Adipocyte (in vitro differentiated cells): ENCODE measurements at regions not wholly inside any gene's neighbourhood (a gene's known extent, or its start where the extent isn't known, plus 50 kb on each side); places are given as distances from the start of the nearest gene placed in this dataset.

Source experiments
- DNase-seq: peaks from one replicate; pipeline ENCODE4 v3.0.0-alpha.2; 2015; ENCODE audit warnings: low read depth
- H3K27me3 ChIP-seq: replicated peaks from 2 replicates; pipeline ENCODE4 v1.7.0; 2013; ENCODE audit warnings: mild to moderate bottlenecking, low read length, moderate library complexity; ENCODE audit not compliant: control insufficient read depth, insufficient read depth
- H3K36me3 ChIP-seq: 2 replicates; pipeline ENCODE4 v1.7.0; 2013; ENCODE audit warnings: low read length, mild to moderate bottlenecking, moderate library complexity; ENCODE audit not compliant: control insufficient read depth, insufficient read depth, severe bottlenecking
- H3K4me1 ChIP-seq: 2 replicates; pipeline ENCODE4 v1.7.0; 2013; ENCODE audit warnings: mild to moderate bottlenecking, low read length, moderate library complexity; ENCODE audit not compliant: control insufficient read depth, insufficient read depth
- H3K4me3 ChIP-seq: 2 replicates; pipeline ENCODE4 v1.7.0; 2013; ENCODE audit warnings: mild to moderate bottlenecking, low read length, moderate library complexity
- H3K9ac ChIP-seq: 2 replicates; pipeline ENCODE4 v1.7.0; 2013; ENCODE audit warnings: mild to moderate bottlenecking, low read length, moderate library complexity
- H3K9me3 ChIP-seq: 2 replicates; pipeline ENCODE4 v1.7.0; 2013; ENCODE audit warnings: mild to moderate bottlenecking, low read length, moderate library complexity; ENCODE audit not compliant: control insufficient read depth

GRCh38 chr5:45057564-45057963 is 248.8 kb downstream of the MRPS30 start:
- Histone ChIP-seq H3K36me3 (no peaks in the 10 kb centered on the region), H3K4me3 (no peak overlapping the region), H3K27me3 (no peaks in the 10 kb centered on the region), H3K9me3 (no peaks in the 10 kb centered on the region), H3K4me1 (no peaks in the 10 kb centered on the region), H3K9ac (no peak overlapping the region)
- no peak for DNase-seq

- H3K27me3 ChIP-seq = no peaks in the 10 kb centered on the region
- no peaks in the 10 kb centered on the region for H3K9me3 ChIP-seq
- no peak overlapping the region for H3K9ac ChIP-seq
- H3K4me3 ChIP-seq = no peak overlapping the region
- no peaks in the 10 kb centered on the region for H3K36me3 ChIP-seq
- H3K4me1 ChIP-seq = no peaks in the 10 kb centered on the region
- no peak for DNase-seq
Observed at GRCh38 chr5:45060724-45061123, 252.0 kb downstream of the MRPS30 start.

- no peaks in the 10 kb centered on the region for H3K9me3 ChIP-seq
- H3K9ac ChIP-seq = no peak overlapping the region
- H3K4me1 ChIP-seq = no peaks in the 10 kb centered on the region
- H3K36me3 ChIP-seq = no peaks in the 10 kb centered on the region
- DNase-seq = no peak
- H3K27me3 ChIP-seq = no peaks in the 10 kb centered on the region
- no peak overlapping the region for H3K4me3 ChIP-seq
Observed at GRCh38 chr5:45062044-45062443, 253.3 kb downstream of the MRPS30 start.

GRCh38 chr5:45081082-45081481 is 272.3 kb downstream of the MRPS30 start:
- no peak overlapping the region for H3K4me3 ChIP-seq
- DNase-seq = no peak
- H3K9me3 ChIP-seq = no peaks in the 10 kb centered on the region
- no peaks in the 10 kb centered on the region for H3K27me3 ChIP-seq
- H3K36me3 ChIP-seq = no peaks in the 10 kb centered on the region
- H3K9ac ChIP-seq = no peak overlapping the region
- no peaks in the 10 kb centered on the region for H3K4me1 ChIP-seq

- no peak for DNase-seq
- Histone ChIP-seq H3K9me3 (no peaks in the 10 kb centered on the region), H3K36me3 (no peaks in the 10 kb centered on the region), H3K4me3 (no peak overlapping the region), H3K9ac (no peak overlapping the region), H3K27me3 (no peaks in the 10 kb centered on the region), H3K4me1 (no peaks in the 10 kb centered on the region)
Observed at GRCh38 chr5:45089870-45090269, 281.1 kb downstream of the MRPS30 start.

GRCh38 chr5:45093377-45093776 is 284.6 kb downstream of the MRPS30 start:
- Histone ChIP-seq H3K9ac (no peak overlapping the region), H3K4me1 (no peaks in the 10 kb centered on the region), H3K9me3 (no peaks in the 10 kb centered on the region), H3K4me3 (no peak overlapping the region), H3K27me3 (no peaks in the 10 kb centered on the region), H3K36me3 (no peaks in the 10 kb centered on the region)
- DNase-seq = no peak

- Histone ChIP-seq H3K4me3 (no peak overlapping the region), H3K27me3 (no peaks in the 10 kb centered on the region), H3K4me1 (no peaks in the 10 kb centered on the region), H3K36me3 (no peaks in the 10 kb centered on the region), H3K9ac (no peak overlapping the region), H3K9me3 (no peaks in the 10 kb centered on the region)
- no peak for DNase-seq
Observed at GRCh38 chr5:45094876-45095440, 286.2 kb downstream of the MRPS30 start.

GRCh38 chr5:45098483-45098882 is 289.7 kb downstream of the MRPS30 start:
- Histone ChIP-seq H3K27me3 (no peaks in the 10 kb centered on the region), H3K4me3 (no peak overlapping the region), H3K4me1 (no peaks in the 10 kb centered on the region), H3K9ac (no peak overlapping the region), H3K36me3 (no peaks in the 10 kb centered on the region), H3K9me3 (no peaks in the 10 kb centered on the region)
- no peak for DNase-seq

GRCh38 chr5:45101146-45101545 is 292.4 kb downstream of the MRPS30 start:
- no peak overlapping the region for H3K4me3 ChIP-seq
- no peaks in the 10 kb centered on the region for H3K4me1 ChIP-seq
- H3K27me3 ChIP-seq = no peaks in the 10 kb centered on the region
- H3K9me3 ChIP-seq = no peaks in the 10 kb centered on the region
- H3K9ac ChIP-seq = no peak overlapping the region
- H3K36me3 ChIP-seq = no peaks in the 10 kb centered on the region
- no peak for DNase-seq

- Histone ChIP-seq H3K36me3 (no peaks in the 10 kb centered on the region), H3K9ac (no peak overlapping the region), H3K9me3 (no peaks in the 10 kb centered on the region), H3K4me3 (no peak overlapping the region), H3K27me3 (no peaks in the 10 kb centered on the region), H3K4me1 (no peaks in the 10 kb centered on the region)
- no peak for DNase-seq
Observed at GRCh38 chr5:45105491-45105994, 296.8 kb downstream of the MRPS30 start.

GRCh38 chr5:45109062-45109461 is 300.3 kb downstream of the MRPS30 start:
- H3K4me3 ChIP-seq = no peak overlapping the region
- no peaks in the 10 kb centered on the region for H3K4me1 ChIP-seq
- no peak for DNase-seq
- no peaks in the 10 kb centered on the region for H3K27me3 ChIP-seq
- no peak overlapping the region for H3K9ac ChIP-seq
- H3K36me3 ChIP-seq = no peaks in the 10 kb centered on the region
- H3K9me3 ChIP-seq = no peaks in the 10 kb centered on the region

GRCh38 chr5:45109636-45110035 is 300.9 kb downstream of the MRPS30 start:
- Histone ChIP-seq H3K9ac (no peak overlapping the region), H3K9me3 (no peaks in the 10 kb centered on the region), H3K27me3 (no peaks in the 10 kb centered on the region), H3K4me1 (no peaks in the 10 kb centered on the region), H3K36me3 (no peaks in the 10 kb centered on the region), H3K4me3 (no peak overlapping the region)
- no peak for DNase-seq
